Activated B cell treated with CpG ODN at 0.5 μM for 24 hours (primary cell): ENCODE measurements at regions not wholly inside any gene's neighbourhood (a gene's known extent, or its start where the extent isn't known, plus 50 kb on each side); places are given as distances from the start of the nearest gene placed in this dataset.

Experiments
- ATAC-seq: fragments of 200-7000 bp; cut with Tn5 transposase; one replicate; pipeline ENCODE4 v1.10.0; 2021; ENCODE audit warnings: low read depth, mild to moderate bottlenecking, moderate library complexity
- CTCF ChIA-PET: fragments of 350-600 bp; sonication (Branson Sonifier 250); formaldehyde crosslinking; loops from one replicate; lab custom pipeline; 2021; ENCODE audit warnings: antibody characterized with exemption; lab: Charles Lee
- POLR2A ChIA-PET: fragments of 350-600 bp; sonication (Branson Sonifier 250); formaldehyde crosslinking; loops from one replicate; lab custom pipeline; 2021; ENCODE audit warnings: antibody characterized with exemption; lab: Charles Lee
- DNase-seq: peaks from one replicate; pipeline ENCODE4 v3.0.0; 2022
- H3K27ac Mint-ChIP-seq: one replicate; pipeline ENCODE4 v1.8.0; 2020; ENCODE audit warnings: mixed read lengths
- H3K27me3 Mint-ChIP-seq: one replicate; pipeline ENCODE4 v1.8.0; 2021; ENCODE audit warnings: mixed read lengths
- H3K36me3 Mint-ChIP-seq: one replicate; pipeline ENCODE4 v1.8.0; 2021; ENCODE audit warnings: low read depth, mixed read lengths
- H3K4me1 Mint-ChIP-seq: one replicate; pipeline ENCODE4 v1.8.0; 2021; ENCODE audit warnings: mixed read lengths
- H3K4me3 Mint-ChIP-seq: one replicate; pipeline ENCODE4 v1.8.0; 2020; ENCODE audit warnings: mild to moderate bottlenecking, mixed read lengths
- H3K9me3 Mint-ChIP-seq: one replicate; pipeline ENCODE4 v1.8.0; 2020; ENCODE audit warnings: mixed read lengths
- intact Hi-C: fragments of 100-400 bp; cut with micrococcal nuclease; formaldehyde crosslinking; loops from one replicate; pipeline ENCODE4 v1.15.1; 2024
- TF ChIP-seq, protein P1 (sequence below): fragments of 200-600 bp; IDR thresholded peaks from one replicate; pipeline ENCODE4 v1.8.0; 2022; ENCODE audit warnings: antibody characterized with exemption, mild to moderate bottlenecking

- H3K36me3 Mint-ChIP-seq, result no peaks in the 10 kb centered on the region
- TF ChIP-seq, protein P1, sequence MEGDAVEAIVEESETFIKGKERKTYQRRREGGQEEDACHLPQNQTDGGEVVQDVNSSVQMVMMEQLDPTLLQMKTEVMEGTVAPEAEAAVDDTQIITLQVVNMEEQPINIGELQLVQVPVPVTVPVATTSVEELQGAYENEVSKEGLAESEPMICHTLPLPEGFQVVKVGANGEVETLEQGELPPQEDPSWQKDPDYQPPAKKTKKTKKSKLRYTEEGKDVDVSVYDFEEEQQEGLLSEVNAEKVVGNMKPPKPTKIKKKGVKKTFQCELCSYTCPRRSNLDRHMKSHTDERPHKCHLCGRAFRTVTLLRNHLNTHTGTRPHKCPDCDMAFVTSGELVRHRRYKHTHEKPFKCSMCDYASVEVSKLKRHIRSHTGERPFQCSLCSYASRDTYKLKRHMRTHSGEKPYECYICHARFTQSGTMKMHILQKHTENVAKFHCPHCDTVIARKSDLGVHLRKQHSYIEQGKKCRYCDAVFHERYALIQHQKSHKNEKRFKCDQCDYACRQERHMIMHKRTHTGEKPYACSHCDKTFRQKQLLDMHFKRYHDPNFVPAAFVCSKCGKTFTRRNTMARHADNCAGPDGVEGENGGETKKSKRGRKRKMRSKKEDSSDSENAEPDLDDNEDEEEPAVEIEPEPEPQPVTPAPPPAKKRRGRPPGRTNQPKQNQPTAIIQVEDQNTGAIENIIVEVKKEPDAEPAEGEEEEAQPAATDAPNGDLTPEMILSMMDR, result no peak
- no peak overlapping the region for H3K27ac Mint-ChIP-seq
- H3K4me1 Mint-ChIP-seq, result peaks cover 3% of the 10 kb centered on the region
- H3K9me3 Mint-ChIP-seq, result no peaks in the 10 kb centered on the region
- ChIA-PET POLR2A (no interaction called here), CTCF (no interaction called here)
- intact Hi-C loops, result no loop called here
- no peaks in the 10 kb centered on the region for H3K27me3 Mint-ChIP-seq
- DNase-seq (no peak), ATAC-seq (no peak)
- no peak overlapping the region for H3K4me3 Mint-ChIP-seq
Measured at GRCh38 chr15:47824147-47824546, 106.8 kb downstream of the SEMA6D start.

GRCh38 chr15:47829667-47830066, 112.4 kb downstream of the SEMA6D start:
- Mint-ChIP-seq H3K36me3 (no peaks in the 10 kb centered on the region), H3K27me3 (no peaks in the 10 kb centered on the region), H3K4me3 (no peak overlapping the region), H3K9me3 (no peaks in the 10 kb centered on the region), H3K27ac (no peak overlapping the region), H3K4me1 (peaks cover 13% of the 10 kb centered on the region)
- CTCF ChIA-PET, result no interaction called here
- ATAC-seq (no peak), DNase-seq (no peak)
- POLR2A ChIA-PET, result no interaction called here
- intact Hi-C loops, result no loop called here
- TF ChIP-seq, protein P1, result no peak

DNA sequence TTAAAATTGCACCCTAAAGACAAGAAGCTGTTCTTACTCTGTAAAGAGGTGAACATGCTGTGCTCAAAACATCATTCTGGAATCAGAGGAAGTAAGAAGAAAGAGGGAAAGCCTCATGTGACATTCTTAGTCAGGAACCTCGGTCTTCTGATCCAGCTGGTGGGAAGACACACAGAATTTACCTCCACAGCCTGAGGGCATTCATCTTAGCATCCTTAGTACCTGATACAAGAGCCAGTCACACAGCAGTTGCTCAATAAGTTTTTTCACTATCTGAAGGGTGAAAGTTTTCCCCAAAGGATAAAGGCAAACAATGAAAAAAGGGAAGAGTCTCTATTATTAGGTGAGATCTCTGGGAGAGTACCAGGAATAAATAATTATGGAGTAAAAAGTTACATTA, 116.8 kb downstream of the SEMA6D start:
- Mint-ChIP-seq H3K27me3 (no peaks in the 10 kb centered on the region), H3K4me1 (peaks cover 13% of the 10 kb centered on the region), H3K36me3 (no peaks in the 10 kb centered on the region), H3K27ac (no peak overlapping the region), H3K4me3 (no peak overlapping the region), H3K9me3 (no peaks in the 10 kb centered on the region)
- ChIA-PET CTCF (no interaction called here), POLR2A (no interaction called here)
- ATAC-seq, result no peak
- intact Hi-C loops, result no loop called here
- no peak for DNase-seq
- TF ChIP-seq, protein P1, result no peak

GRCh38 chr15:47839233-47839825, 122.0 kb downstream of the SEMA6D start:
- H3K4me3 Mint-ChIP-seq, result no peak overlapping the region
- H3K4me1 Mint-ChIP-seq, result peaks cover 2% of the 10 kb centered on the region
- ChIA-PET POLR2A (no interaction called here), CTCF (no interaction called here)
- TF ChIP-seq, protein P1, result no peak
- no peaks in the 10 kb centered on the region for H3K9me3 Mint-ChIP-seq
- H3K27me3 Mint-ChIP-seq, result no peaks in the 10 kb centered on the region
- no peak overlapping the region for H3K27ac Mint-ChIP-seq
- no peaks in the 10 kb centered on the region for H3K36me3 Mint-ChIP-seq
- ATAC-seq (no peak), DNase-seq (no peak)
- intact Hi-C loops, result no loop called here

DNA sequence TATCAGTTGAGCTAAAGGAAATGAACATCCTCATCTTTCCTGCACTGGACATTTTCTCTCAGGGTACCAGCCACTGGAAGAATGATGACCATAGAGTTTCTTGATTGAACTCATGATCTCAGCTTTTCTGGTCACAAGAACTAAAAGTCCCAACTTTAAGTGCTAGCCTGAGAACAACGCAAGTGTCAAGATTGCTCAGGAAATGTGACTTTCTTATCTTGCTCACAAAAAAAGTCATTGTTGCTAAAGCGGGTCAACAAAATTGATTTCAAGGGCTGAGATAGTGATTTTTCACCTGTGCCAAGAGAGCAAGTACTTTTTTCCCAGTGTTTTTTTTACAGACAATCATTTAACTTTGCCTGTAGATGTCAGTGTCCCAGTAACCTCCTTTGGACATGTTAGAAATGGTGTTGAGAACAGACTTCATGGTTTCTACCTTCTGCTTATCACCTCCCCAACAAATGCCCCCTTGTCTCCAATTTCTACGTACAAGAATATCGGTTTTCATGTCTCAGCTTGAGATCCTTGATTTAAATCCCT, 125.9 kb downstream of the SEMA6D start:
- CTCF ChIA-PET, result no interaction called here
- POLR2A ChIA-PET, result no interaction called here
- Mint-ChIP-seq H3K9me3 (no peaks in the 10 kb centered on the region), H3K4me3 (no peak overlapping the region), H3K27me3 (no peaks in the 10 kb centered on the region), H3K4me1 (peaks cover 2% of the 10 kb centered on the region), H3K27ac (no peak overlapping the region), H3K36me3 (no peaks in the 10 kb centered on the region)
- TF ChIP-seq, protein P1, result no peak
- intact Hi-C loops, result no loop called here
- no peak for ATAC-seq
- DNase-seq, result no peak
